OCI-LY3 (cell line): ENCODE measurements at regions not wholly inside any gene's neighbourhood (a gene's known extent, or its start where the extent isn't known, plus 50 kb on each side); places are given as distances from the start of the nearest gene placed in this dataset.

Source experiments
- EZH2phosphoT487 ChIP-seq: fragments of 200-600 bp; shearing (Covaris generic); IDR thresholded peaks from 2 replicates; pipeline ENCODE4 v1.6.1; 2018; ENCODE audit warnings: antibody characterized with exemption, mixed run types, low read depth
- TF ChIP-seq, protein P1 (sequence below): fragments of 200-600, 300-600 bp; sonication (generic); IDR thresholded peaks from 2 replicates; pipeline ENCODE4 v1.5.1; 2014; ENCODE audit warnings: antibody characterized with exemption, low read length, low read depth

DNA sequence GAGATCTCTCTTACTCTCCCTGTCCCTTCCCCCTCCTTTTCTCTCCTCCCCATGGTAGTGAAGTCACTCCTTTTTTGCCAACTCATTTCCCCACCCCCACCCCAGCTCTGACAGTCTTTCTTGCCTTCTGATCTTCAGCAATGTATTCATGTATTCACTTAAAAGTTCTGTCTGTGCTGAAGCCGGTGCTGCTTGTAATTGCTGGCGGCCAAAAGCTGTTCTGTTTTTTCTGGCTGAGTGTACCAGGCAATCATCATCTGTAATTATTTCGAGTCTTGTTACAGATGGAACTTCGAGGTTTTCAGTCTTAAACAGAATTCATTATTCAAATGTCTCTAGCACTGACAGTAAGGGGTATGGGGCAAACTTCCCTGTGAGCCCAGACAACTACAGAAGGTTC lies 99.5 kb downstream of the SPATA19 start:
- TF ChIP-seq, protein P1, sequence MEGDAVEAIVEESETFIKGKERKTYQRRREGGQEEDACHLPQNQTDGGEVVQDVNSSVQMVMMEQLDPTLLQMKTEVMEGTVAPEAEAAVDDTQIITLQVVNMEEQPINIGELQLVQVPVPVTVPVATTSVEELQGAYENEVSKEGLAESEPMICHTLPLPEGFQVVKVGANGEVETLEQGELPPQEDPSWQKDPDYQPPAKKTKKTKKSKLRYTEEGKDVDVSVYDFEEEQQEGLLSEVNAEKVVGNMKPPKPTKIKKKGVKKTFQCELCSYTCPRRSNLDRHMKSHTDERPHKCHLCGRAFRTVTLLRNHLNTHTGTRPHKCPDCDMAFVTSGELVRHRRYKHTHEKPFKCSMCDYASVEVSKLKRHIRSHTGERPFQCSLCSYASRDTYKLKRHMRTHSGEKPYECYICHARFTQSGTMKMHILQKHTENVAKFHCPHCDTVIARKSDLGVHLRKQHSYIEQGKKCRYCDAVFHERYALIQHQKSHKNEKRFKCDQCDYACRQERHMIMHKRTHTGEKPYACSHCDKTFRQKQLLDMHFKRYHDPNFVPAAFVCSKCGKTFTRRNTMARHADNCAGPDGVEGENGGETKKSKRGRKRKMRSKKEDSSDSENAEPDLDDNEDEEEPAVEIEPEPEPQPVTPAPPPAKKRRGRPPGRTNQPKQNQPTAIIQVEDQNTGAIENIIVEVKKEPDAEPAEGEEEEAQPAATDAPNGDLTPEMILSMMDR: no peak
- TF ChIP-seq EZH2phosphoT487: no peak
